WTC11 (cell line): ENCODE measurements at regions not wholly inside any gene's neighbourhood (a gene's known extent, or its start where the extent isn't known, plus 50 kb on each side); places are given as distances from the start of the nearest gene placed in this dataset.

Source experiments
- ATAC-seq: fragments of 200-7000 bp; cut with Tn5 transposase; 2 replicates; pipeline ENCODE4 v1.10.0; 2021; ENCODE audit warnings: mild to moderate bottlenecking, moderate library complexity
- CTCF ChIA-PET: fragments of 300-600 bp; sonication (Branson Sonifier 250); formaldehyde crosslinking; loops from one replicate; lab custom pipeline; 2021; ENCODE audit warnings: antibody characterized with exemption; lab: Charles Lee
- POLR2A ChIA-PET: fragments of 350-600 bp; sonication (Branson Sonifier 250); formaldehyde crosslinking; loops from one replicate; lab custom pipeline; 2021; ENCODE audit warnings: antibody characterized with exemption; lab: Charles Lee
- DNase-seq: peaks from one replicate; pipeline ENCODE4 v3.0.0; 2021; ENCODE audit warnings: low spot score
- H3K27ac Mint-ChIP-seq: 2 replicates; pipeline ENCODE4 v1.8.0; 2021; ENCODE audit warnings: mixed read lengths
- H3K27me3 Mint-ChIP-seq: 2 replicates; pipeline ENCODE4 v1.8.0; 2021; ENCODE audit warnings: low read depth, mild to moderate bottlenecking, moderate library complexity, mixed read lengths
- H3K36me3 Mint-ChIP-seq: 2 replicates; pipeline ENCODE4 v1.8.0; 2021; ENCODE audit warnings: mixed read lengths
- H3K4me1 Mint-ChIP-seq: 2 replicates; pipeline ENCODE4 v1.8.0; 2022; ENCODE audit warnings: mixed read lengths
- H3K4me3 Mint-ChIP-seq: 2 replicates; pipeline ENCODE4 v1.8.0; 2021; ENCODE audit warnings: mild to moderate bottlenecking, moderate library complexity, mixed read lengths
- H3K9me3 Mint-ChIP-seq: 2 replicates; pipeline ENCODE4 v1.8.0; 2021; ENCODE audit warnings: mixed read lengths
- AFF4 ChIP-seq: sonication (generic); formaldehyde crosslinking; IDR thresholded peaks from 2 replicates; pipeline ENCODE4 v1.8.1; 2023; ENCODE audit warnings: mild to moderate bottlenecking, missing genetic modification reagents, borderline replicate concordance
- AR ChIP-seq: fragments of 250-450 bp; sonication (Bioruptor Pico); IDR thresholded peaks from 2 replicates; pipeline ENCODE4 v1.9.0; 2021; ENCODE audit warnings: mild to moderate bottlenecking
- E2F1 ChIP-seq: sonication (generic); formaldehyde crosslinking; IDR thresholded peaks from 2 replicates; pipeline ENCODE4 v1.8.0; 2022; ENCODE audit warnings: mild to moderate bottlenecking, missing genetic modification reagents
- GABPB1 ChIP-seq: sonication (generic); formaldehyde crosslinking; IDR thresholded peaks from 2 replicates; pipeline ENCODE4 v1.8.1; 2023; ENCODE audit warnings: mild to moderate bottlenecking, missing genetic modification reagents
- JAZF1 ChIP-seq: fragments of 250-450 bp; sonication (Bioruptor Pico); IDR thresholded peaks from 2 replicates; pipeline ENCODE4 v1.9.0; 2021; ENCODE audit warnings: moderate library complexity, mild to moderate bottlenecking, inconsistent platforms
- JUN ChIP-seq: sonication (generic); formaldehyde crosslinking; IDR thresholded peaks from 2 replicates; pipeline ENCODE4 v1.8.0; 2023; ENCODE audit warnings: mild to moderate bottlenecking, missing genetic modification reagents
- KAT7 ChIP-seq: sonication (generic); formaldehyde crosslinking; IDR thresholded peaks from 2 replicates; pipeline ENCODE4 v1.8.1; 2023; ENCODE audit warnings: missing genetic modification reagents, mild to moderate bottlenecking, borderline replicate concordance
- SMAD3 ChIP-seq: sonication (generic); formaldehyde crosslinking; IDR thresholded peaks from 2 replicates; pipeline ENCODE4 v1.8.0; 2022; ENCODE audit warnings: missing genetic modification reagents, mild to moderate bottlenecking, borderline replicate concordance
- SMAD4 ChIP-seq: sonication (generic); formaldehyde crosslinking; IDR thresholded peaks from 2 replicates; pipeline ENCODE4 v1.8.0; 2022; ENCODE audit warnings: mild to moderate bottlenecking, missing genetic modification reagents
- TP53 ChIP-seq: sonication (generic); formaldehyde crosslinking; IDR thresholded peaks from 2 replicates; pipeline ENCODE4 v1.8.1; 2023; ENCODE audit warnings: mild to moderate bottlenecking, missing genetic modification reagents
- ZBTB43 ChIP-seq: sonication (generic); formaldehyde crosslinking; IDR thresholded peaks from 2 replicates; pipeline ENCODE4 v1.8.1; 2023; ENCODE audit warnings: mild to moderate bottlenecking, missing genetic modification reagents
- ZNF121 ChIP-seq: sonication (generic); formaldehyde crosslinking; IDR thresholded peaks from 2 replicates; pipeline ENCODE4 v1.8.0; 2023; ENCODE audit warnings: missing genetic modification reagents
- ZNF263 ChIP-seq: sonication (generic); formaldehyde crosslinking; IDR thresholded peaks from 2 replicates; pipeline ENCODE4 v1.8.1; 2022; ENCODE audit warnings: low read depth, mild to moderate bottlenecking, moderate library complexity, missing genetic modification reagents
- ZNF281 ChIP-seq: sonication (generic); formaldehyde crosslinking; IDR thresholded peaks from 2 replicates; pipeline ENCODE4 v1.8.0; 2023; ENCODE audit warnings: mild to moderate bottlenecking, missing genetic modification reagents
- ZNF396 ChIP-seq: fragments of 250-450 bp; sonication (Bioruptor Pico); IDR thresholded peaks from 2 replicates; pipeline ENCODE4 v1.8.0; 2021; ENCODE audit warnings: mild to moderate bottlenecking, moderate library complexity, borderline replicate concordance
- ZNF423 ChIP-seq: fragments of 250-450 bp; sonication (Bioruptor Pico); IDR thresholded peaks from 2 replicates; pipeline ENCODE4 v2.1.2; 2022; ENCODE audit warnings: mild to moderate bottlenecking, moderate library complexity
- ZNF512 ChIP-seq: sonication (generic); formaldehyde crosslinking; IDR thresholded peaks from 2 replicates; pipeline ENCODE4 v1.8.1; 2022; ENCODE audit warnings: missing genetic modification reagents, borderline replicate concordance
- ZNF671 ChIP-seq: fragments of 250-450 bp; sonication (Bioruptor Pico); IDR thresholded peaks from 2 replicates; pipeline ENCODE4 v1.8.0; 2021; ENCODE audit warnings: mild to moderate bottlenecking
- ZSCAN18 ChIP-seq: fragments of 250-450 bp; sonication (Bioruptor Pico); IDR thresholded peaks from 2 replicates; pipeline ENCODE4 v2.1.2; 2022; ENCODE audit warnings: mild to moderate bottlenecking, moderate library complexity

GRCh38 chr3:7947930-7948329, 553.7 kb upstream of the LMCD1 start:
- no peak overlapping the region for H3K4me3 Mint-ChIP-seq
- POLR2A ChIA-PET, result no interaction called here
- H3K27me3 Mint-ChIP-seq, result no peaks in the 10 kb centered on the region
- ATAC-seq, result no peak
- DNase-seq, result no peak
- H3K9me3 Mint-ChIP-seq, result peaks cover 3% of the 10 kb centered on the region; the same call in 1 of the 2 replicates
- H3K36me3 Mint-ChIP-seq, result no peaks in the 10 kb centered on the region
- TF ChIP-seq ZBTB43 (CRISPR knock-in tag) (no peak), ZNF121 (CRISPR knock-in tag) (no peak), ZNF671 (CRISPR knock-in tag) (no peak), TP53 (CRISPR knock-in tag) (no peak), E2F1 (CRISPR knock-in tag) (no peak), ZNF281 (CRISPR knock-in tag) (no peak), JUN (CRISPR knock-in tag) (no peak), ZNF423 (CRISPR knock-in tag) (no peak), ZNF512 (CRISPR knock-in tag) (no peak), AR (CRISPR knock-in tag) (no peak), JAZF1 (no peak), ZNF263 (CRISPR knock-in tag) (no peak), KAT7 (CRISPR knock-in tag) (no peak), SMAD4 (CRISPR knock-in tag) (no peak), ZSCAN18 (CRISPR knock-in tag) (no peak), GABPB1 (CRISPR knock-in tag) (no peak), AFF4 (CRISPR knock-in tag) (no peak), SMAD3 (no peak), ZNF396 (CRISPR knock-in tag) (no peak)
- H3K27ac Mint-ChIP-seq, result no peak overlapping the region
- peaks cover 13% of the 10 kb centered on the region for H3K4me1 Mint-ChIP-seq
- CTCF ChIA-PET, result no interaction called here
